ENCODE measurements at regions not wholly inside any gene's neighbourhood (a gene's known extent, or its start where the extent isn't known, plus 50 kb on each side); places are given as distances from the start of the nearest gene placed in this dataset.

DNA sequence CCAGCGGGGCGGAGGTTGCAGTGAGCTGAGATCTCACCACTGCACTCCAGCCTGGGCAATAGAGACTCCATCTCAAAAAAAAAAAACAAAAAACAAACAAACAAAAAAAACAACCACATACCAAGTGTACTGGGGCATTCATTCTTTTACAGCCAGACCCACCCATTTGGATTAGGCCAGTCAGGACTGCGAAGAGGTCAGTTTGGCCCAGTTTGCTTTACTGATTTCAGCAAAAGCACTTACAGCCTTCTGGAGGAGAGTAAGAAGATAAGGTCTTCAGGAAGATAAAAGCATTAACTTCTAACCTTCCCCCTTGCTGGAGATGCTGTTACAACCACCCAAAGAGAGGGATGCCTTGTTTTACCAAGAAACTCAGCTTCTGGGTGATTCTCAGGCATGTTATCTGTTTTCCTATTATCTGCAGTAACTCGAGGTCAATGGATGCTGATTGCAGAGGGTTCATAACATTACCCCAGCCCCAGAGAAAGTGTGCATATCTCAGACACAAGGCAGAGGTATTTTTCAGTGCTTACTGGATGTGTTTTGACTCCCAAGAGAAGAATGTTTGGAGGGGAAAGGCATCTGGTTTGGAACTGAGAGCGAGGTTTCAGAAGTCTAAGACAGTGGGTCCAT, 118.9 kb downstream of the RIN2 start:
- TF ChIP-seq, protein P1, sequence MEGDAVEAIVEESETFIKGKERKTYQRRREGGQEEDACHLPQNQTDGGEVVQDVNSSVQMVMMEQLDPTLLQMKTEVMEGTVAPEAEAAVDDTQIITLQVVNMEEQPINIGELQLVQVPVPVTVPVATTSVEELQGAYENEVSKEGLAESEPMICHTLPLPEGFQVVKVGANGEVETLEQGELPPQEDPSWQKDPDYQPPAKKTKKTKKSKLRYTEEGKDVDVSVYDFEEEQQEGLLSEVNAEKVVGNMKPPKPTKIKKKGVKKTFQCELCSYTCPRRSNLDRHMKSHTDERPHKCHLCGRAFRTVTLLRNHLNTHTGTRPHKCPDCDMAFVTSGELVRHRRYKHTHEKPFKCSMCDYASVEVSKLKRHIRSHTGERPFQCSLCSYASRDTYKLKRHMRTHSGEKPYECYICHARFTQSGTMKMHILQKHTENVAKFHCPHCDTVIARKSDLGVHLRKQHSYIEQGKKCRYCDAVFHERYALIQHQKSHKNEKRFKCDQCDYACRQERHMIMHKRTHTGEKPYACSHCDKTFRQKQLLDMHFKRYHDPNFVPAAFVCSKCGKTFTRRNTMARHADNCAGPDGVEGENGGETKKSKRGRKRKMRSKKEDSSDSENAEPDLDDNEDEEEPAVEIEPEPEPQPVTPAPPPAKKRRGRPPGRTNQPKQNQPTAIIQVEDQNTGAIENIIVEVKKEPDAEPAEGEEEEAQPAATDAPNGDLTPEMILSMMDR (IDR thresholded peaks at IDR 0.05): no peak
- no peak for TF ChIP-seq POLR2A (IDR thresholded peaks at IDR 0.05)

All from testis (tissue), 2 donors.